KMS-11 (cell line): ENCODE measurements at regions not wholly inside any gene's neighbourhood (a gene's known extent, or its start where the extent isn't known, plus 50 kb on each side); places are given as distances from the start of the nearest gene placed in this dataset.

ENCODE experiments used
- H2AFZ ChIP-seq: fragments of 200-600 bp; sonication (generic); 2 replicates; pipeline ENCODE4 v1.6.1; 2016; ENCODE audit warnings: antibody characterized with exemption, mixed run types, low read depth
- H3K27ac ChIP-seq: fragments of 200-600 bp; sonication (generic); 2 replicates; pipeline ENCODE4 v1.6.1; 2016; ENCODE audit warnings: mild to moderate bottlenecking, mixed run types
- H3K27me3 ChIP-seq: fragments of 200-600 bp; sonication (generic); 2 replicates; pipeline ENCODE4 v1.6.1; 2017; ENCODE audit warnings: mild to moderate bottlenecking, low read depth, mixed run types, moderate library complexity; ENCODE audit not compliant: insufficient read depth
- H3K36me3 ChIP-seq: fragments of 200-600 bp; sonication (generic); 2 replicates; pipeline ENCODE4 v1.6.1; 2017; ENCODE audit warnings: mild to moderate bottlenecking, mixed run types; ENCODE audit not compliant: insufficient read depth
- H3K4me1 ChIP-seq: fragments of 200-600 bp; sonication (generic); 2 replicates; pipeline ENCODE4 v1.6.1; 2016; ENCODE audit warnings: mild to moderate bottlenecking, low read depth, mixed run types; ENCODE audit not compliant: poor library complexity, severe bottlenecking
- H3K4me2 ChIP-seq: fragments of 200-600 bp; sonication (generic); 2 replicates; pipeline ENCODE4 v1.7.0; 2016; ENCODE audit warnings: mild to moderate bottlenecking, mixed run types
- H3K4me3 ChIP-seq: fragments of 200-600 bp; sonication (generic); IDR thresholded peaks from 2 replicates; pipeline ENCODE4 v1.6.1; 2017; ENCODE audit warnings: low read depth, low read length, mixed read lengths; ENCODE audit not compliant: insufficient read depth
- H3K79me2 ChIP-seq: fragments of 200-600 bp; sonication (generic); 2 replicates; pipeline ENCODE4 v1.6.1; 2016; ENCODE audit warnings: low read depth, mixed run types; ENCODE audit not compliant: insufficient read depth
- H3K9ac ChIP-seq: fragments of 200-600 bp; sonication (generic); 2 replicates; pipeline ENCODE4 v1.6.1; 2016; ENCODE audit warnings: mild to moderate bottlenecking, mixed run types
- H4K20me1 ChIP-seq: fragments of 200-600 bp; sonication (generic); 2 replicates; pipeline ENCODE4 v1.6.1; 2016; ENCODE audit warnings: mild to moderate bottlenecking, mixed run types; ENCODE audit not compliant: insufficient read depth
- TF ChIP-seq, protein P1 (sequence below): fragments of 200-600 bp; sonication (generic); conservative IDR thresholded peaks from 2 replicates; pipeline ENCODE4 v1.6.1; 2017; ENCODE audit warnings: low read depth, mild to moderate bottlenecking, antibody characterized with exemption, low read length, moderate library complexity, mixed read lengths

GRCh38 chr12:24404086-24404815 is 454.8 kb upstream of the SOX5 start:
- no peaks in the 10 kb centered on the region for H3K79me2 ChIP-seq
- H3K9ac ChIP-seq, result no peak overlapping the region
- no peak overlapping the region for H3K4me3 ChIP-seq
- TF ChIP-seq, protein P1, sequence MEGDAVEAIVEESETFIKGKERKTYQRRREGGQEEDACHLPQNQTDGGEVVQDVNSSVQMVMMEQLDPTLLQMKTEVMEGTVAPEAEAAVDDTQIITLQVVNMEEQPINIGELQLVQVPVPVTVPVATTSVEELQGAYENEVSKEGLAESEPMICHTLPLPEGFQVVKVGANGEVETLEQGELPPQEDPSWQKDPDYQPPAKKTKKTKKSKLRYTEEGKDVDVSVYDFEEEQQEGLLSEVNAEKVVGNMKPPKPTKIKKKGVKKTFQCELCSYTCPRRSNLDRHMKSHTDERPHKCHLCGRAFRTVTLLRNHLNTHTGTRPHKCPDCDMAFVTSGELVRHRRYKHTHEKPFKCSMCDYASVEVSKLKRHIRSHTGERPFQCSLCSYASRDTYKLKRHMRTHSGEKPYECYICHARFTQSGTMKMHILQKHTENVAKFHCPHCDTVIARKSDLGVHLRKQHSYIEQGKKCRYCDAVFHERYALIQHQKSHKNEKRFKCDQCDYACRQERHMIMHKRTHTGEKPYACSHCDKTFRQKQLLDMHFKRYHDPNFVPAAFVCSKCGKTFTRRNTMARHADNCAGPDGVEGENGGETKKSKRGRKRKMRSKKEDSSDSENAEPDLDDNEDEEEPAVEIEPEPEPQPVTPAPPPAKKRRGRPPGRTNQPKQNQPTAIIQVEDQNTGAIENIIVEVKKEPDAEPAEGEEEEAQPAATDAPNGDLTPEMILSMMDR, result no peak
- no peak overlapping the region for H2AFZ ChIP-seq
- H3K36me3 ChIP-seq, result no peaks in the 10 kb centered on the region
- no peaks in the 10 kb centered on the region for H3K27me3 ChIP-seq
- H3K27ac ChIP-seq, result no peak overlapping the region
- H3K4me2 ChIP-seq, result no peak overlapping the region
- H4K20me1 ChIP-seq, result no peaks in the 10 kb centered on the region
- H3K4me1 ChIP-seq, result peaks cover 3% of the 10 kb centered on the region

- Histone ChIP-seq H3K9ac (no peak overlapping the region), H3K27me3 (no peaks in the 10 kb centered on the region), H3K4me2 (no peak overlapping the region), H4K20me1 (no peaks in the 10 kb centered on the region), H3K4me1 (no peaks in the 10 kb centered on the region), H3K36me3 (no peaks in the 10 kb centered on the region), H3K27ac (no peak overlapping the region), H2AFZ (no peak overlapping the region), H3K79me2 (no peaks in the 10 kb centered on the region), H3K4me3 (no peak overlapping the region)
- TF ChIP-seq, protein P1, result no peak
Measured at GRCh38 chr12:24400533-24400932, 451.1 kb upstream of the SOX5 start.

GRCh38 chr12:24398605-24399004 is 449.1 kb upstream of the SOX5 start:
- Histone ChIP-seq H3K79me2 (no peaks in the 10 kb centered on the region), H4K20me1 (no peaks in the 10 kb centered on the region), H3K36me3 (no peaks in the 10 kb centered on the region), H3K4me2 (no peak overlapping the region), H2AFZ (no peak overlapping the region), H3K9ac (no peak overlapping the region), H3K4me1 (no peaks in the 10 kb centered on the region), H3K4me3 (no peak overlapping the region), H3K27me3 (no peaks in the 10 kb centered on the region), H3K27ac (no peak overlapping the region)
- TF ChIP-seq, protein P1, result no peak

DNA sequence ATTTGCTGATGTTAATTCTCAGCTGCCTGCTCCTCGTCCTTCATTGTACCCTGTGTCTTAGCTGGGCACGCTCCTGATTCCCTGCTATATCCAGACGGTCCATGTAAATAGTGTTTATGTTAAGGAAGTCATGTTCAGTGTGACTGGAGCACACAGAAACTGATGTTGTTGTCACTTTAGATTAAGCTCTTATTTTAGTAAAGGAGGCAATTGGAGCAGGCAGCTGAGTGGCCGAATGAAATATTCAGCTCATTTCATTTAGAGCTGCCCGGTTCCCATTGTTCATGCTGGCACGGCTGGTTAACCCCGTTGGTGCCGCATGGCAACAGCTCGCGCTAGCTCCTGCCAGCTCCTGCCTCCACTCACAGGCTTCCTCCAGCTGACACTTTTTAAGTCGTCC is 446.8 kb upstream of the SOX5 start:
- Histone ChIP-seq H3K4me2 (no peak overlapping the region), H3K27ac (no peak overlapping the region), H3K4me3 (no peak overlapping the region), H3K27me3 (no peaks in the 10 kb centered on the region), H2AFZ (no peak overlapping the region), H4K20me1 (no peaks in the 10 kb centered on the region), H3K4me1 (no peaks in the 10 kb centered on the region), H3K79me2 (no peaks in the 10 kb centered on the region), H3K9ac (no peak overlapping the region), H3K36me3 (no peaks in the 10 kb centered on the region)
- TF ChIP-seq, protein P1, result no peak
